Hematopoietic multipotent progenitor cell treated with erythropoietin and hydrocortisone succinate and interleukin-3 and kit ligand, for 6 days (in vitro differentiated cells): ENCODE measurements at regions not wholly inside any gene's neighbourhood (a gene's known extent, or its start where the extent isn't known, plus 50 kb on each side); places are given as distances from the start of the nearest gene placed in this dataset.

Experiments used
- DNase-seq: peaks from one replicate; pipeline ENCODE4 v3.0.0-alpha.2; 2015

- DNase-seq = no peak
Measured at GRCh38 chr20:61189534-61189933, 62.5 kb upstream of the CDH4 start.

- DNase-seq = no peak
Measured at GRCh38 chr20:61191096-61191495, 61.0 kb upstream of the CDH4 start.

- no peak for DNase-seq
Measured at GRCh38 chr20:61192337-61192950, 59.6 kb upstream of the CDH4 start.

- no peak for DNase-seq
Measured at GRCh38 chr20:61193164-61193563, 58.9 kb upstream of the CDH4 start.
